GM21360 (cell line): ENCODE measurements at regions not wholly inside any gene's neighbourhood (a gene's known extent, or its start where the extent isn't known, plus 50 kb on each side); places are given as distances from the start of the nearest gene placed in this dataset.
"Not testable (repeated sequence)": the region's sequence is repeated elsewhere in the genome, so short reads cannot be mapped to it uniquely, and the experiment has no call there.

ENCODE experiments used
- ATAC-seq: cut with Tn5 transposase; IDR thresholded peaks from one replicate; pipeline ENCODE4 v1.9.1; 2021; ENCODE audit warnings: mild to moderate bottlenecking, moderate library complexity; ENCODE audit not compliant: unreplicated experiment

GRCh38 chr16:88162778-88163177 is 211.5 kb downstream of the BANP start:
- not testable (repeated sequence) for ATAC-seq

- ATAC-seq: not testable (repeated sequence)
Measured at GRCh38 chr16:88164196-88165039, 213.2 kb downstream of the BANP start.

GRCh38 chr16:88165040-88165544 is 213.9 kb downstream of the BANP start:
- ATAC-seq: not testable (repeated sequence)

GRCh38 chr16:88165683-88166082 is 214.4 kb downstream of the BANP start:
- not testable (repeated sequence) for ATAC-seq

GRCh38 chr16:88166209-88166773 is 215.1 kb downstream of the BANP start:
- not testable (repeated sequence) for ATAC-seq

GRCh38 chr16:88167798-88168556 is 214.8 kb upstream of the ZNF469 start:
- not testable (repeated sequence) for ATAC-seq

GRCh38 chr16:88168557-88168949 is 214.2 kb upstream of the ZNF469 start:
- not testable (repeated sequence) for ATAC-seq

GRCh38 chr16:88169136-88169830 is 213.5 kb upstream of the ZNF469 start:
- ATAC-seq: not testable (repeated sequence)

GRCh38 chr16:88169831-88170165 is 213.0 kb upstream of the ZNF469 start:
- ATAC-seq: not testable (repeated sequence)

- ATAC-seq: no peak
Measured at GRCh38 chr16:88170528-88170991, 212.2 kb upstream of the ZNF469 start.

GRCh38 chr16:88171126-88171525 is 211.6 kb upstream of the ZNF469 start:
- not testable (repeated sequence) for ATAC-seq

- ATAC-seq: not testable (repeated sequence)
Measured at GRCh38 chr16:88176184-88176583, 206.6 kb upstream of the ZNF469 start.

GRCh38 chr16:88176591-88177180 is 206.1 kb upstream of the ZNF469 start:
- ATAC-seq: not testable (repeated sequence)

GRCh38 chr16:88178251-88178650 is 204.5 kb upstream of the ZNF469 start:
- ATAC-seq: not testable (repeated sequence)

GRCh38 chr16:88178896-88179295 is 203.9 kb upstream of the ZNF469 start:
- ATAC-seq: not testable (repeated sequence)

- ATAC-seq: not testable (repeated sequence)
Measured at GRCh38 chr16:88182967-88183881, 199.5 kb upstream of the ZNF469 start.

- not testable (repeated sequence) for ATAC-seq
Measured at GRCh38 chr16:88184053-88184452, 198.7 kb upstream of the ZNF469 start.

GRCh38 chr16:88184566-88185355 is 198.0 kb upstream of the ZNF469 start:
- not testable (repeated sequence) for ATAC-seq
